RWPE2 (cell line): ENCODE measurements at regions not wholly inside any gene's neighbourhood (a gene's known extent, or its start where the extent isn't known, plus 50 kb on each side); places are given as distances from the start of the nearest gene placed in this dataset.

Experiments used
- ATAC-seq: fragments of 200-7000 bp; cut with Tn5 transposase; 3 replicates; pipeline ENCODE4 v1.9.1; 2021; ENCODE audit warnings: low read depth
- DNase-seq: peaks from one replicate; pipeline ENCODE4 v3.0.0-alpha.2; 2020; ENCODE audit warnings: low spot score
- H3K27ac ChIP-seq: fragments of 450-650 bp; 2 replicates; pipeline ENCODE4 v1.5.1; 2017; ENCODE audit warnings: mild to moderate bottlenecking; ENCODE audit not compliant: poor library complexity, severe bottlenecking
- H3K27me3 ChIP-seq: fragments of 250-450 bp; sonication (Bioruptor Pico); 2 replicates; pipeline ENCODE4 v1.5.1; 2021; ENCODE audit warnings: mild to moderate bottlenecking, moderate library complexity; ENCODE audit not compliant: insufficient read depth, poor library complexity, severe bottlenecking
- H3K36me3 ChIP-seq: fragments of 250-450 bp; sonication (Bioruptor Pico); 2 replicates; pipeline ENCODE4 v1.5.1; 2020; ENCODE audit warnings: low read depth, mild to moderate bottlenecking, moderate library complexity
- H3K4me1 ChIP-seq: fragments of 250-450 bp; sonication (Bioruptor Pico); 2 replicates; pipeline ENCODE4 v1.5.1; 2021; ENCODE audit warnings: mild to moderate bottlenecking, moderate library complexity; ENCODE audit not compliant: insufficient read depth, poor library complexity, severe bottlenecking
- H3K4me3 ChIP-seq: fragments of 250-450 bp; sonication (Bioruptor Pico); 2 replicates; pipeline ENCODE4 v1.5.1; 2021; ENCODE audit warnings: mild to moderate bottlenecking, moderate library complexity; ENCODE audit not compliant: severe bottlenecking
- H3K9me3 ChIP-seq: fragments of 250-450 bp; sonication (Bioruptor Pico); 2 replicates; pipeline ENCODE4 v1.5.1; 2021; ENCODE audit warnings: mild to moderate bottlenecking, moderate library complexity; ENCODE audit not compliant: severe bottlenecking
- CTCF ChIP-seq: fragments of 450-650 bp; IDR thresholded peaks from one replicate; pipeline ENCODE4 v1.5.1; 2017; ENCODE audit warnings: mild to moderate bottlenecking, moderate library complexity; ENCODE audit not compliant: poor library complexity, severe bottlenecking

GRCh38 chr2:123901256-123901655 is 123.8 kb upstream of the CNTNAP5 start:
- Histone ChIP-seq H3K9me3 (no peaks in the 10 kb centered on the region), H3K27me3 (no peaks in the 10 kb centered on the region), H3K4me1 (no peaks in the 10 kb centered on the region), H3K36me3 (no peaks in the 10 kb centered on the region), H3K4me3 (no peak overlapping the region), H3K27ac (no peak overlapping the region)
- DNase-seq (no peak), ATAC-seq (no peak)
- TF ChIP-seq CTCF: no peak

DNA sequence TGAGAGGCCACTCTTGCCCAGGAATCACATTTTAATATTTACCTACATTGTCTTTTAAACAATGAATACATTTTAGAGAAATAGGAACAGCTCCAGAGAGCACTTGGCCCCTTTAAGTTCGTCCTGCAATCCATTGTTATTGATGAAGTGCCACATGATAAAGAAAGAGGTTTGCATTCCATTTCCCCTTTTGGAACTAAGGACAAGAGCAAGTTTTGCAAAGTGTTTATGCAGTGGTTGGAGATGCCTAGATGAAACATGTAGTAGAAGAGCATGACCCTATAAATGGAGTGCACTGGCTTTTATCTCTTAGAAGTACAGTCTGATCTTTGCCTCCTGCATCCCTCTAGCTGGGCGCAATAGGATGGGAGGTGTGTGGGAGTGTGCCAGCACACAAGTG is 118.7 kb upstream of the CNTNAP5 start:
- no peaks in the 10 kb centered on the region for H3K36me3 ChIP-seq
- H3K27me3 ChIP-seq: no peaks in the 10 kb centered on the region
- ATAC-seq (no peak), DNase-seq (no peak)
- H3K27ac ChIP-seq: no peak overlapping the region
- TF ChIP-seq CTCF: no peak
- no peak overlapping the region for H3K4me3 ChIP-seq
- H3K9me3 ChIP-seq: no peaks in the 10 kb centered on the region
- no peaks in the 10 kb centered on the region for H3K4me1 ChIP-seq

DNA sequence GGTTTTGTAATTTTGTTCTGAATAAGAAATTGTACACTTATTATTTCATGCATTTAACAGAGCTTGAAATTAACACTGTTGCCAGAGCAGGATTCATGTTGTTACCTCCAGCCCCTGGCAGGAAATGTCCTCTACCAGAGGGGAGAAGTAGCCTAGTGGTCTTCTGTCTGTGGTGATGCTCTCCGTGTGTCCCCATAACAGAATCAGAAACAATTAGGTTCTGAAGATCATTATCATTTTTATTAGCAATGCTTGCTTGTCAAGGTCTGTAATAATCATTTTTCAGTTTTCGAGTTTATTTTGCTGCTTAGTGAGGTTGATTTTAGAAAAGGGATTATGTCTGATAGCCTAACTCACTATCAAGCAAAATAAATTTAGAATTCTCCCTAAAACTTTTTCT is 116.6 kb upstream of the CNTNAP5 start:
- DNase-seq (no peak), ATAC-seq (no peak)
- Histone ChIP-seq H3K27ac (no peak overlapping the region), H3K4me1 (no peaks in the 10 kb centered on the region), H3K27me3 (peaks cover 3% of the 10 kb centered on the region), H3K4me3 (no peak overlapping the region), H3K36me3 (no peaks in the 10 kb centered on the region), H3K9me3 (no peaks in the 10 kb centered on the region)
- no peak for TF ChIP-seq CTCF

- no peak overlapping the region for H3K27ac ChIP-seq
- H3K27me3 ChIP-seq: peaks cover 3% of the 10 kb centered on the region
- no peaks in the 10 kb centered on the region for H3K36me3 ChIP-seq
- no peaks in the 10 kb centered on the region for H3K4me1 ChIP-seq
- H3K9me3 ChIP-seq: no peaks in the 10 kb centered on the region
- no peak for TF ChIP-seq CTCF
- H3K4me3 ChIP-seq: no peak overlapping the region
- no peak for ATAC-seq
- no peak for DNase-seq
These were observed 112.9 kb upstream of the CNTNAP5 start for GRCh38 chr2:123912171-123912570.

- Histone ChIP-seq H3K36me3 (no peaks in the 10 kb centered on the region), H3K27ac (no peak overlapping the region), H3K27me3 (peaks cover 3% of the 10 kb centered on the region), H3K9me3 (no peaks in the 10 kb centered on the region), H3K4me3 (no peak overlapping the region), H3K4me1 (no peaks in the 10 kb centered on the region)
- ATAC-seq (no peak), DNase-seq (no peak)
- TF ChIP-seq CTCF: no peak
These were observed 111.8 kb upstream of the CNTNAP5 start for GRCh38 chr2:123913143-123913735.
